ENCODE measurements at regions not wholly inside any gene's neighbourhood (a gene's known extent, or its start where the extent isn't known, plus 50 kb on each side); places are given as distances from the start of the nearest gene placed in this dataset.

- no peak for TF ChIP-seq TEAD4 (CRISPR knock-in tag; IDR thresholded peaks at IDR 0.05)
- TF ChIP-seq, protein P1, sequence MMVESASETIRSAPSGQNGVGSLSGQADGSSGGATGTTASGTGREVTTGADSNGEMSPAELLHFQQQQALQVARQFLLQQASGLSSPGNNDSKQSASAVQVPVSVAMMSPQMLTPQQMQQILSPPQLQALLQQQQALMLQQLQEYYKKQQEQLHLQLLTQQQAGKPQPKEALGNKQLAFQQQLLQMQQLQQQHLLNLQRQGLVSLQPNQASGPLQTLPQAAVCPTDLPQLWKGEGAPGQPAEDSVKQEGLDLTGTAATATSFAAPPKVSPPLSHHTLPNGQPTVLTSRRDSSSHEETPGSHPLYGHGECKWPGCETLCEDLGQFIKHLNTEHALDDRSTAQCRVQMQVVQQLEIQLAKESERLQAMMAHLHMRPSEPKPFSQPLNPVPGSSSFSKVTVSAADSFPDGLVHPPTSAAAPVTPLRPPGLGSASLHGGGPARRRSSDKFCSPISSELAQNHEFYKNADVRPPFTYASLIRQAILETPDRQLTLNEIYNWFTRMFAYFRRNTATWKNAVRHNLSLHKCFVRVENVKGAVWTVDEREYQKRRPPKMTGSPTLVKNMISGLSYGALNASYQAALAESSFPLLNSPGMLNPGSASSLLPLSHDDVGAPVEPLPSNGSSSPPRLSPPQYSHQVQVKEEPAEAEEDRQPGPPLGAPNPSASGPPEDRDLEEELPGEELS (CRISPR knock-in tag; IDR thresholded peaks at IDR 0.05), result no peak
- TF ChIP-seq ETV6 (CRISPR knock-in tag; IDR thresholded peaks at IDR 0.05), result no peak
- TF ChIP-seq MYBL2 (CRISPR knock-in tag; IDR thresholded peaks at IDR 0.05), result no peak
- no peak for TF ChIP-seq TP53 (CRISPR knock-in tag; IDR thresholded peaks at IDR 0.05)
- TF ChIP-seq NFE2L1 (CRISPR knock-in tag; IDR thresholded peaks at IDR 0.05), result no peak
- no peak for TF ChIP-seq FOXJ3 (CRISPR knock-in tag; IDR thresholded peaks at IDR 0.05; ENCODE audit: borderline replicate concordance)
- no peak for TF ChIP-seq CTCF (IDR thresholded peaks at IDR 0.05)
- TF ChIP-seq ZNF263 (CRISPR knock-in tag; IDR thresholded peaks at IDR 0.05; ENCODE audit: low read depth), result no peak
- TF ChIP-seq, protein P2, sequence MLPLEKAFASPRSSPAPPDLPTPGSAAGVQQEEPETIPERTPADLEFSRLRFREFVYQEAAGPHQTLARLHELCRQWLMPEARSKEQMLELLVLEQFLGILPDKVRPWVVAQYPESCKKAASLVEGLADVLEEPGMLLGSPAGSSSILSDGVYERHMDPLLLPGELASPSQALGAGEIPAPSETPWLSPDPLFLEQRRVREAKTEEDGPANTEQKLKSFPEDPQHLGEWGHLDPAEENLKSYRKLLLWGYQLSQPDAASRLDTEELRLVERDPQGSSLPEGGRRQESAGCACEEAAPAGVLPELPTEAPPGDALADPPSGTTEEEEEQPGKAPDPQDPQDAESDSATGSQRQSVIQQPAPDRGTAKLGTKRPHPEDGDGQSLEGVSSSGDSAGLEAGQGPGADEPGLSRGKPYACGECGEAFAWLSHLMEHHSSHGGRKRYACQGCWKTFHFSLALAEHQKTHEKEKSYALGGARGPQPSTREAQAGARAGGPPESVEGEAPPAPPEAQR (CRISPR knock-in tag; IDR thresholded peaks at IDR 0.05), result no peak
Measured at GRCh38 chr12:19967001-19967400, 401.3 kb upstream of the PDE3A start (continued).

GRCh38 chr12:19967431-19967830, 400.9 kb upstream of the PDE3A start:
- ATAC-seq (no peak), DNase-seq (ENCODE audit: low spot score) (no peak)
- no peaks in the 10 kb centered on the region for H3K36me3 Mint-ChIP-seq
- no peak overlapping the region for H3K27ac Mint-ChIP-seq
- H3K27me3 Mint-ChIP-seq (ENCODE audit: low read depth), result no peaks in the 10 kb centered on the region
- ChIA-PET POLR2A (no interaction called here), CTCF (interaction anchor here (0.6 to 0.7 kb wide), 3 partner anchors 24 to 1807 kb away, joined by 3 to 7 read pairs (median 4); partner anchors contain the start of gene KCNJ8)
- H3K4me3 Mint-ChIP-seq, result no peak overlapping the region
- H3K9me3 Mint-ChIP-seq, result no peaks in the 10 kb centered on the region; the same call in 1 of the 2 replicates
- TF ChIP-seq ELF4 (CRISPR knock-in tag; IDR thresholded peaks at IDR 0.05; ENCODE audit: low read depth) (no peak), FOXJ3 (CRISPR knock-in tag; IDR thresholded peaks at IDR 0.05; ENCODE audit: borderline replicate concordance) (no peak), IRF2 (CRISPR knock-in tag; IDR thresholded peaks at IDR 0.05; ENCODE audit: borderline replicate concordance, low read depth) (no peak), HMGA2 (CRISPR knock-in tag; IDR thresholded peaks at IDR 0.05) (no peak), PRRX2 (CRISPR knock-in tag; IDR thresholded peaks at IDR 0.05) (no peak), ZNF121 (CRISPR knock-in tag; IDR thresholded peaks at IDR 0.05) (no peak)
- TF ChIP-seq, protein P3, sequence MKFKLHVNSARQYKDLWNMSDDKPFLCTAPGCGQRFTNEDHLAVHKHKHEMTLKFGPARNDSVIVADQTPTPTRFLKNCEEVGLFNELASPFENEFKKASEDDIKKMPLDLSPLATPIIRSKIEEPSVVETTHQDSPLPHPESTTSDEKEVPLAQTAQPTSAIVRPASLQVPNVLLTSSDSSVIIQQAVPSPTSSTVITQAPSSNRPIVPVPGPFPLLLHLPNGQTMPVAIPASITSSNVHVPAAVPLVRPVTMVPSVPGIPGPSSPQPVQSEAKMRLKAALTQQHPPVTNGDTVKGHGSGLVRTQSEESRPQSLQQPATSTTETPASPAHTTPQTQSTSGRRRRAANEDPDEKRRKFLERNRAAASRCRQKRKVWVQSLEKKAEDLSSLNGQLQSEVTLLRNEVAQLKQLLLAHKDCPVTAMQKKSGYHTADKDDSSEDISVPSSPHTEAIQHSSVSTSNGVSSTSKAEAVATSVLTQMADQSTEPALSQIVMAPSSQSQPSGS (CRISPR knock-in tag; IDR thresholded peaks at IDR 0.05; ENCODE audit: borderline replicate concordance, low read depth), result no peak
- TF ChIP-seq, protein P2 (CRISPR knock-in tag; IDR thresholded peaks at IDR 0.05), result no peak
- H3K4me1 Mint-ChIP-seq, result peaks cover 23% of the 10 kb centered on the region

GRCh38 chr12:19970116-19970515, 398.2 kb upstream of the PDE3A start:
- H3K27me3 Mint-ChIP-seq (ENCODE audit: low read depth), result no peaks in the 10 kb centered on the region
- peaks cover 22% of the 10 kb centered on the region for H3K4me1 Mint-ChIP-seq
- no peak overlapping the region for H3K4me3 Mint-ChIP-seq
- no peak overlapping the region for H3K27ac Mint-ChIP-seq
- ATAC-seq (no peak), DNase-seq (ENCODE audit: low spot score) (no peak)
- ChIA-PET CTCF (no interaction called here), POLR2A (no interaction called here)
- H3K9me3 Mint-ChIP-seq, result no peaks in the 10 kb centered on the region; the same call in 1 of the 2 replicates
- no peaks in the 10 kb centered on the region for H3K36me3 Mint-ChIP-seq
- TF ChIP-seq IRF1 (CRISPR knock-in tag; IDR thresholded peaks at IDR 0.05) (no peak), CTCF (IDR thresholded peaks at IDR 0.05) (no peak)
- TF ChIP-seq, protein P4, sequence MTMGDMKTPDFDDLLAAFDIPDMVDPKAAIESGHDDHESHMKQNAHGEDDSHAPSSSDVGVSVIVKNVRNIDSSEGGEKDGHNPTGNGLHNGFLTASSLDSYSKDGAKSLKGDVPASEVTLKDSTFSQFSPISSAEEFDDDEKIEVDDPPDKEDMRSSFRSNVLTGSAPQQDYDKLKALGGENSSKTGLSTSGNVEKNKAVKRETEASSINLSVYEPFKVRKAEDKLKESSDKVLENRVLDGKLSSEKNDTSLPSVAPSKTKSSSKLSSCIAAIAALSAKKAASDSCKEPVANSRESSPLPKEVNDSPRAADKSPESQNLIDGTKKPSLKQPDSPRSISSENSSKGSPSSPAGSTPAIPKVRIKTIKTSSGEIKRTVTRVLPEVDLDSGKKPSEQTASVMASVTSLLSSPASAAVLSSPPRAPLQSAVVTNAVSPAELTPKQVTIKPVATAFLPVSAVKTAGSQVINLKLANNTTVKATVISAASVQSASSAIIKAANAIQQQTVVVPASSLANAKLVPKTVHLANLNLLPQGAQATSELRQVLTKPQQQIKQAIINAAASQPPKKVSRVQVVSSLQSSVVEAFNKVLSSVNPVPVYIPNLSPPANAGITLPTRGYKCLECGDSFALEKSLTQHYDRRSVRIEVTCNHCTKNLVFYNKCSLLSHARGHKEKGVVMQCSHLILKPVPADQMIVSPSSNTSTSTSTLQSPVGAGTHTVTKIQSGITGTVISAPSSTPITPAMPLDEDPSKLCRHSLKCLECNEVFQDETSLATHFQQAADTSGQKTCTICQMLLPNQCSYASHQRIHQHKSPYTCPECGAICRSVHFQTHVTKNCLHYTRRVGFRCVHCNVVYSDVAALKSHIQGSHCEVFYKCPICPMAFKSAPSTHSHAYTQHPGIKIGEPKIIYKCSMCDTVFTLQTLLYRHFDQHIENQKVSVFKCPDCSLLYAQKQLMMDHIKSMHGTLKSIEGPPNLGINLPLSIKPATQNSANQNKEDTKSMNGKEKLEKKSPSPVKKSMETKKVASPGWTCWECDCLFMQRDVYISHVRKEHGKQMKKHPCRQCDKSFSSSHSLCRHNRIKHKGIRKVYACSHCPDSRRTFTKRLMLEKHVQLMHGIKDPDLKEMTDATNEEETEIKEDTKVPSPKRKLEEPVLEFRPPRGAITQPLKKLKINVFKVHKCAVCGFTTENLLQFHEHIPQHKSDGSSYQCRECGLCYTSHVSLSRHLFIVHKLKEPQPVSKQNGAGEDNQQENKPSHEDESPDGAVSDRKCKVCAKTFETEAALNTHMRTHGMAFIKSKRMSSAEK (CRISPR knock-in tag; IDR thresholded peaks at IDR 0.05; ENCODE audit: borderline replicate concordance), result no peak
